NCI-H1048 (cell line): ENCODE measurements at regions not wholly inside any gene's neighbourhood (a gene's known extent, or its start where the extent isn't known, plus 50 kb on each side); places are given as distances from the start of the nearest gene placed in this dataset.

Experiments
- DNase-seq: peaks from one replicate; lab custom pipeline; 2025; lab: John Stamatoyannopoulos, UW

GRCh38 chr4:4772534-4772933 lies 86.9 kb upstream of the MSX1 start:
- DNase-seq: no peak

GRCh38 chr4:4771160-4771559 lies 88.3 kb upstream of the MSX1 start:
- DNase-seq: no peak

GRCh38 chr4:4770610-4771009 lies 88.9 kb upstream of the MSX1 start:
- DNase-seq: no peak

GRCh38 chr4:4766564-4766963 lies 92.9 kb upstream of the MSX1 start:
- DNase-seq: no peak

GRCh38 chr4:4765811-4766210 lies 93.7 kb upstream of the MSX1 start:
- no peak for DNase-seq

GRCh38 chr4:4764558-4764905 lies 94.9 kb upstream of the MSX1 start:
- no peak for DNase-seq

GRCh38 chr4:4763822-4764557 lies 95.5 kb upstream of the MSX1 start:
- DNase-seq: no peak

- DNase-seq: no peak
Measured at GRCh38 chr4:4762909-4763821, 96.3 kb upstream of the MSX1 start.

- DNase-seq: no peak
Measured at GRCh38 chr4:4762300-4762699, 97.2 kb upstream of the MSX1 start.

- DNase-seq: no peak
Measured at GRCh38 chr4:4761128-4761982, 98.1 kb upstream of the MSX1 start.

- no peak for DNase-seq
Measured at GRCh38 chr4:4759883-4760282, 99.6 kb upstream of the MSX1 start.

- no peak for DNase-seq
Measured at GRCh38 chr4:4759232-4759631, 100.2 kb upstream of the MSX1 start.

GRCh38 chr4:4758681-4759080 lies 100.8 kb upstream of the MSX1 start:
- DNase-seq: no peak

- no peak for DNase-seq
Measured at GRCh38 chr4:4755306-4755705, 104.2 kb upstream of the MSX1 start.

GRCh38 chr4:4754641-4755040 lies 104.8 kb upstream of the MSX1 start:
- DNase-seq: no peak

- no peak for DNase-seq
Measured at GRCh38 chr4:4753643-4754042, 105.8 kb upstream of the MSX1 start.

- no peak for DNase-seq
Measured at GRCh38 chr4:4752576-4753401, 106.7 kb upstream of the MSX1 start.

GRCh38 chr4:4752025-4752424 lies 107.4 kb upstream of the MSX1 start:
- DNase-seq: no peak

- DNase-seq: no peak
Measured at GRCh38 chr4:4750187-4750586, 109.3 kb upstream of the MSX1 start.

- no peak for DNase-seq
Measured at GRCh38 chr4:4749137-4749536, 110.3 kb upstream of the MSX1 start.

- no peak for DNase-seq
Measured at GRCh38 chr4:4746444-4746843, 113.0 kb upstream of the MSX1 start.

GRCh38 chr4:4740071-4740470 lies 119.4 kb upstream of the MSX1 start:
- DNase-seq: no peak
